SK-N-MC (cell line): ENCODE measurements at regions not wholly inside any gene's neighbourhood (a gene's known extent, or its start where the extent isn't known, plus 50 kb on each side); places are given as distances from the start of the nearest gene placed in this dataset.
"Not testable (repeated sequence)": the region's sequence is repeated elsewhere in the genome, so short reads cannot be mapped to it uniquely, and the experiment has no call there.

Experiments used
- EZH2 ChIP-seq: fragments of 200-600 bp; sonication (generic); IDR thresholded peaks from one replicate; pipeline ENCODE4 v1.6.1; 2017; ENCODE audit warnings: antibody characterized with exemption
- POLR2AphosphoS5 ChIP-seq: IDR thresholded peaks from 2 replicates; pipeline ENCODE4 v1.6.1; 2012; ENCODE audit warnings: mild to moderate bottlenecking, low read depth, low read length, borderline replicate concordance

- TF ChIP-seq POLR2AphosphoS5, EZH2: not testable (repeated sequence)
Observed at GRCh38 chr17:30675777-30676492, 148.6 kb downstream of the CRLF3 start.
